Neural cell (in vitro differentiated cells): ENCODE measurements at regions not wholly inside any gene's neighbourhood (a gene's known extent, or its start where the extent isn't known, plus 50 kb on each side); places are given as distances from the start of the nearest gene placed in this dataset.

Experiments
- H2AFZ ChIP-seq: fragments of 200-600, 300-800 bp; sonication (generic), shearing (Covaris generic); 2 replicates; pipeline ENCODE4 v1.6.0; 2014; ENCODE audit warnings: low read depth, mild to moderate bottlenecking, antibody characterized with exemption, low read length, moderate library complexity
- H3F3A ChIP-seq: fragments of 200-600 bp; shearing (Covaris generic); 2 replicates; pipeline ENCODE4 v1.6.1; 2016; ENCODE audit warnings: mild to moderate bottlenecking, moderate library complexity, mixed read lengths, antibody characterized with exemption, low read length; ENCODE audit not compliant: insufficient read depth, poor library complexity, severe bottlenecking
- H3K27ac ChIP-seq: fragments of 200-600, 300-800 bp; sonication (generic), shearing (Covaris generic); 2 replicates; pipeline ENCODE4 v1.5.1; 2014; ENCODE audit warnings: mild to moderate bottlenecking, low read length, moderate library complexity
- H3K27me3 ChIP-seq: fragments of 300-800, 200-600 bp; sonication (generic), shearing (Covaris generic); 2 replicates; pipeline ENCODE4 v1.6.0; 2014; ENCODE audit warnings: mild to moderate bottlenecking, low read depth, low read length, moderate library complexity; ENCODE audit not compliant: insufficient read depth
- H3K36me3 ChIP-seq: fragments of 300-800, 200-600 bp; sonication (generic), shearing (Covaris generic); 2 replicates; pipeline ENCODE4 v1.5.1; 2014; ENCODE audit warnings: mild to moderate bottlenecking, antibody characterized with exemption, low read length, moderate library complexity; ENCODE audit not compliant: insufficient read depth
- H3K4me2 ChIP-seq: fragments of 300-800, 200-600 bp; sonication (generic), shearing (Covaris generic); 2 replicates; pipeline ENCODE4 v1.6.0; 2014; ENCODE audit warnings: mild to moderate bottlenecking, low read length
- H3K4me3 ChIP-seq: fragments of 300-800, 200-600 bp; sonication (generic), shearing (Covaris generic); 2 replicates; pipeline ENCODE4 v1.5.1; 2014; ENCODE audit warnings: mild to moderate bottlenecking, low read length, moderate library complexity
- H3K79me2 ChIP-seq: fragments of 200-600 bp; shearing (Covaris generic); replicated peaks from 2 replicates; pipeline ENCODE4 v1.6.0; 2014; ENCODE audit warnings: mild to moderate bottlenecking, low read length, moderate library complexity; ENCODE audit not compliant: insufficient read depth
- H3K9ac ChIP-seq: fragments of 300-800, 200-600 bp; sonication (generic), shearing (Covaris generic); 2 replicates; pipeline ENCODE4 v1.6.1; 2016; ENCODE audit warnings: mild to moderate bottlenecking, low read length, mixed read lengths
- H3K9me2 ChIP-seq: fragments of 200-600 bp; shearing (Covaris generic); 2 replicates; pipeline ENCODE4 v1.6.1; 2016; ENCODE audit warnings: mild to moderate bottlenecking, low read length, mixed read lengths; ENCODE audit not compliant: insufficient read depth
- H3K9me3 ChIP-seq: fragments of 200-600, 300-800 bp; sonication (generic), shearing (Covaris generic); 2 replicates; pipeline ENCODE4 v1.6.1; 2016; ENCODE audit warnings: mild to moderate bottlenecking, mixed run types, low read length, moderate library complexity, mixed read lengths
- H4K20me1 ChIP-seq: fragments of 200-600 bp; shearing (Covaris generic); 2 replicates; pipeline ENCODE4 v1.6.1; 2016; ENCODE audit warnings: mild to moderate bottlenecking, mixed run types; ENCODE audit not compliant: insufficient read depth
- EP300 ChIP-seq: fragments of 450-650 bp; conservative IDR thresholded peaks from 2 replicates; pipeline ENCODE4 v1.6.1; 2014; ENCODE audit warnings: antibody characterized with exemption, mild to moderate bottlenecking, moderate library complexity; ENCODE audit not compliant: poor library complexity, severe bottlenecking
- EZH2 ChIP-seq: fragments of 200-600, 300-800 bp; shearing (Covaris generic), sonication (generic); IDR thresholded peaks from 2 replicates; pipeline ENCODE4 v1.6.1; 2014; ENCODE audit warnings: antibody characterized with exemption, low read length, borderline replicate concordance, mild to moderate bottlenecking; ENCODE audit not compliant: insufficient read depth, poor library complexity, severe bottlenecking
- MXI1 ChIP-seq: fragments of 450-650 bp; conservative IDR thresholded peaks from 2 replicates; pipeline ENCODE4 v1.6.1; 2014; ENCODE audit warnings: antibody characterized with exemption, mild to moderate bottlenecking; ENCODE audit not compliant: poor library complexity, severe bottlenecking
- POLR2AphosphoS5 ChIP-seq: IDR thresholded peaks from 2 replicates; pipeline ENCODE4 v1.6.1; 2012
- RAD21 ChIP-seq: fragments of 450-650 bp; conservative IDR thresholded peaks from 2 replicates; pipeline ENCODE4 v1.6.1; 2014; ENCODE audit warnings: antibody characterized with exemption, mild to moderate bottlenecking, moderate library complexity
- SMC3 ChIP-seq: fragments of 450-650 bp; conservative IDR thresholded peaks from 2 replicates; pipeline ENCODE4 v1.6.1; 2014; ENCODE audit warnings: antibody characterized with exemption, mild to moderate bottlenecking, moderate library complexity; ENCODE audit not compliant: poor library complexity
- TAF1 ChIP-seq: IDR thresholded peaks from 2 replicates; pipeline ENCODE4 v1.6.1; 2012; ENCODE audit warnings: low read depth
- TF ChIP-seq, protein P1 (sequence below): fragments of 450-650 bp; IDR thresholded peaks from 2 replicates; pipeline ENCODE4 v1.5.1; 2014; ENCODE audit warnings: antibody characterized with exemption, mild to moderate bottlenecking, moderate library complexity; ENCODE audit not compliant: poor library complexity, severe bottlenecking
- TF ChIP-seq, protein P2 (sequence below): IDR thresholded peaks from 2 replicates; pipeline ENCODE4 v1.6.1; 2012; ENCODE audit warnings: borderline replicate concordance

DNA sequence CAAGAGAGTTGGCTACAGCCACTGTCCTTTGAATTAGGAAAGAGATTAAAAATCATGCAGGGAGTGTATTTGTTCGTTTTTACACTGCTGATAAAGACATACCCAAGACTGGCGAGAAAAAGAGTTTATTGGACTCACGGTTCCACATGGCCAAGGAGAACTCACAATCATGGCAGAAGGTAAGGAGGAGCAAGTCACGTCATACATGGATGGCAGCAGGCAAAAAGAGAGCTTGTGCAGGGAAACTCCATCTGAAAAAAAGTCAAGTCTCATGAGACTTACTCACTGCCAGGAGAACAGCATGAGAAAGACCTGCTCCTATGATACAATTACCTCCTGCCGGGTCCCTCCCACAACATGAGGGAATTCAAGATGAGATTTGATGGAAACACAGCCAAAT, 1595.2 kb downstream of the KCNT2 start:
- H3F3A ChIP-seq, result no peaks in the 10 kb centered on the region
- H3K79me2 ChIP-seq, result no peaks in the 10 kb centered on the region
- H3K27ac ChIP-seq, result no peak overlapping the region
- H3K9ac ChIP-seq, result no peak overlapping the region
- H3K4me2 ChIP-seq, result no peak overlapping the region
- no peaks in the 10 kb centered on the region for H4K20me1 ChIP-seq
- H2AFZ ChIP-seq, result no peak overlapping the region
- no peaks in the 10 kb centered on the region for H3K9me2 ChIP-seq
- H3K27me3 ChIP-seq, result no peaks in the 10 kb centered on the region
- H3K9me3 ChIP-seq, result no peaks in the 10 kb centered on the region
- H3K4me3 ChIP-seq, result no peak overlapping the region
- no peaks in the 10 kb centered on the region for H3K36me3 ChIP-seq
- no peak for TF ChIP-seq EZH2
- no peak for TF ChIP-seq TAF1
- TF ChIP-seq, protein P1, sequence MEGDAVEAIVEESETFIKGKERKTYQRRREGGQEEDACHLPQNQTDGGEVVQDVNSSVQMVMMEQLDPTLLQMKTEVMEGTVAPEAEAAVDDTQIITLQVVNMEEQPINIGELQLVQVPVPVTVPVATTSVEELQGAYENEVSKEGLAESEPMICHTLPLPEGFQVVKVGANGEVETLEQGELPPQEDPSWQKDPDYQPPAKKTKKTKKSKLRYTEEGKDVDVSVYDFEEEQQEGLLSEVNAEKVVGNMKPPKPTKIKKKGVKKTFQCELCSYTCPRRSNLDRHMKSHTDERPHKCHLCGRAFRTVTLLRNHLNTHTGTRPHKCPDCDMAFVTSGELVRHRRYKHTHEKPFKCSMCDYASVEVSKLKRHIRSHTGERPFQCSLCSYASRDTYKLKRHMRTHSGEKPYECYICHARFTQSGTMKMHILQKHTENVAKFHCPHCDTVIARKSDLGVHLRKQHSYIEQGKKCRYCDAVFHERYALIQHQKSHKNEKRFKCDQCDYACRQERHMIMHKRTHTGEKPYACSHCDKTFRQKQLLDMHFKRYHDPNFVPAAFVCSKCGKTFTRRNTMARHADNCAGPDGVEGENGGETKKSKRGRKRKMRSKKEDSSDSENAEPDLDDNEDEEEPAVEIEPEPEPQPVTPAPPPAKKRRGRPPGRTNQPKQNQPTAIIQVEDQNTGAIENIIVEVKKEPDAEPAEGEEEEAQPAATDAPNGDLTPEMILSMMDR, result no peak
- TF ChIP-seq MXI1, result no peak
- TF ChIP-seq EP300, result no peak

DNA sequence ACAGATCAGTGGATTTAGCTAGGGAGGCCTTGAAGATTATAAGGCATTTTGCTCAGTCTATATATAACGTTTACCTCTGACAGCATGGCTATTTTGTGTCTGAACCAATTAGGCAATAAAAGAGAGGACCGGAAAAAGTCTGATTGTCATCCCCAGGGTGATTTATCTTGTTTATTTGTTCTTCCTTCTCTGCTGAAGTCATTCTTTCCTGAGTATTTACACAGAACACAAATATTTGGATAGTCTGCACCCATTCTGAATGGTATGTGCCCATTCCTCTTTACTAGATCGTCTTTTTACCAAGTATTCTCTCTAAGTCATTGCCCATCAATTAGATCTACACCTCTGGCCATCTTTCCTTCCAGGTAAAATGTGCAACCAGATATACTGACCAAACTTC, 1602.9 kb downstream of the KCNT2 start:
- Histone ChIP-seq H3K9me2 (no peaks in the 10 kb centered on the region), H3K27ac (no peak overlapping the region), H4K20me1 (no peaks in the 10 kb centered on the region), H3K9me3 (no peaks in the 10 kb centered on the region), H3F3A (no peaks in the 10 kb centered on the region), H3K9ac (no peak overlapping the region), H2AFZ (no peak overlapping the region), H3K27me3 (no peaks in the 10 kb centered on the region), H3K79me2 (no peaks in the 10 kb centered on the region), H3K4me2 (no peak overlapping the region), H3K4me3 (no peak overlapping the region), H3K36me3 (no peaks in the 10 kb centered on the region)
- TF ChIP-seq SMC3 (no peak), TAF1 (no peak), RAD21 (no peak), EP300 (no peak), POLR2AphosphoS5 (no peak), EZH2 (no peak), MXI1 (no peak)
- TF ChIP-seq, protein P1, result no peak
- TF ChIP-seq, protein P2, sequence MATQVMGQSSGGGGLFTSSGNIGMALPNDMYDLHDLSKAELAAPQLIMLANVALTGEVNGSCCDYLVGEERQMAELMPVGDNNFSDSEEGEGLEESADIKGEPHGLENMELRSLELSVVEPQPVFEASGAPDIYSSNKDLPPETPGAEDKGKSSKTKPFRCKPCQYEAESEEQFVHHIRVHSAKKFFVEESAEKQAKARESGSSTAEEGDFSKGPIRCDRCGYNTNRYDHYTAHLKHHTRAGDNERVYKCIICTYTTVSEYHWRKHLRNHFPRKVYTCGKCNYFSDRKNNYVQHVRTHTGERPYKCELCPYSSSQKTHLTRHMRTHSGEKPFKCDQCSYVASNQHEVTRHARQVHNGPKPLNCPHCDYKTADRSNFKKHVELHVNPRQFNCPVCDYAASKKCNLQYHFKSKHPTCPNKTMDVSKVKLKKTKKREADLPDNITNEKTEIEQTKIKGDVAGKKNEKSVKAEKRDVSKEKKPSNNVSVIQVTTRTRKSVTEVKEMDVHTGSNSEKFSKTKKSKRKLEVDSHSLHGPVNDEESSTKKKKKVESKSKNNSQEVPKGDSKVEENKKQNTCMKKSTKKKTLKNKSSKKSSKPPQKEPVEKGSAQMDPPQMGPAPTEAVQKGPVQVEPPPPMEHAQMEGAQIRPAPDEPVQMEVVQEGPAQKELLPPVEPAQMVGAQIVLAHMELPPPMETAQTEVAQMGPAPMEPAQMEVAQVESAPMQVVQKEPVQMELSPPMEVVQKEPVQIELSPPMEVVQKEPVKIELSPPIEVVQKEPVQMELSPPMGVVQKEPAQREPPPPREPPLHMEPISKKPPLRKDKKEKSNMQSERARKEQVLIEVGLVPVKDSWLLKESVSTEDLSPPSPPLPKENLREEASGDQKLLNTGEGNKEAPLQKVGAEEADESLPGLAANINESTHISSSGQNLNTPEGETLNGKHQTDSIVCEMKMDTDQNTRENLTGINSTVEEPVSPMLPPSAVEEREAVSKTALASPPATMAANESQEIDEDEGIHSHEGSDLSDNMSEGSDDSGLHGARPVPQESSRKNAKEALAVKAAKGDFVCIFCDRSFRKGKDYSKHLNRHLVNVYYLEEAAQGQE, result no peak
